Sigmoid colon (tissue), 4 donors: ENCODE measurements at regions not wholly inside any gene's neighbourhood (a gene's known extent, or its start where the extent isn't known, plus 50 kb on each side); places are given as distances from the start of the nearest gene placed in this dataset.

ENCODE experiments used
- CTCF ChIP-seq, 4 experiments: fragments of 450-650 bp in 3 of 4; fragments of 200-600 bp in 1 of 4; IDR thresholded peaks; one replicate each; pipeline ENCODE4 v1.5.1; 2016 to 2019; ENCODE audit warnings: antibody characterized with exemption in 4 of 4, mild to moderate bottlenecking in 3 of 4, moderate library complexity in 2 of 4
- EP300 ChIP-seq, 4 donors: sonication (generic); formaldehyde crosslinking; IDR thresholded peaks; one replicate each; pipeline ENCODE4 v1.6.1; 2017; ENCODE audit warnings: antibody characterized with exemption in 4 of 4
- POLR2A ChIP-seq, 2 donors: fragments of 450-650 bp; IDR thresholded peaks; one replicate each; pipeline ENCODE4 v1.6.1; 2016; ENCODE audit warnings: antibody characterized with exemption in 2 of 2, mild to moderate bottlenecking in 2 of 2, moderate library complexity in 2 of 2
- POLR2AphosphoS5 ChIP-seq, 4 donors: sonication (generic); formaldehyde crosslinking; IDR thresholded peaks; one replicate each; pipeline ENCODE4 v1.6.1; 2017; ENCODE audit warnings: antibody characterized with exemption in 4 of 4

GRCh38 chr21:14878971-14879370 is 185.8 kb downstream of the NRIP1 start:
- no peak for TF ChIP-seq EP300 (IDR thresholded peaks at IDR 0.05)
- no peak for TF ChIP-seq CTCF (IDR thresholded peaks at IDR 0.05)
- TF ChIP-seq POLR2A (IDR thresholded peaks at IDR 0.05), result no peak
- TF ChIP-seq POLR2AphosphoS5 (IDR thresholded peaks at IDR 0.05), result no peak
